Fibroblast of mammary gland (primary cell): ENCODE measurements at regions not wholly inside any gene's neighbourhood (a gene's known extent, or its start where the extent isn't known, plus 50 kb on each side); places are given as distances from the start of the nearest gene placed in this dataset.
"Not testable (repeated sequence)": the region's sequence is repeated elsewhere in the genome, so short reads cannot be mapped to it uniquely, and the experiment has no call there.

Experiments
- DNase-seq: peaks from one replicate; pipeline ENCODE4 v3.0.0-alpha.2; 2010; ENCODE audit warnings: low read depth
- H3K4me3 ChIP-seq: 2 replicates; pipeline ENCODE4 v1.5.1; 2011; ENCODE audit warnings: low read depth, mild to moderate bottlenecking, low read length, moderate library complexity; ENCODE audit not compliant: control insufficient read depth
- TF ChIP-seq, protein P1 (sequence below): conservative IDR thresholded peaks from 2 replicates; pipeline ENCODE4 v1.5.1; 2011; ENCODE audit warnings: low read depth, low read length, inconsistent platforms; ENCODE audit not compliant: control insufficient read depth, insufficient read depth

DNA sequence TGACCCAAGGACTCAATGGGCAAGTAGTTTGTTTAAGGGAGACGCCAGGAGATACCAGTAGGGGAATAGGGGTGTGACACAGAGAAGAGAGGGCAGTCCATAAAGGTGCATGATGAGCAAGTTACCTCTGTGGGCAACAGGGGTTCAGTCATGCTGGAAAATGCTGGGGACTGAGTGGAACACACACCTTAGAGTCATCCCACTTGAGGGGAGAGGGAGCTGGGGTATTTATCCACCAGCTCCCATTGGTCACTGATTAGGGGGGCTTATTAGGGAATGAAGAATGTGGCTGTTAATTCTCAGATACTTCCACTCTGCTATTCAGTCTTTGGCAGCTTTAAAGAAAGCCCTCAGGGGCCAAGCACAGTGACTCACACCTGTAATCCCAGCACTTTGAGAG, 67.5 kb upstream of the MRI1 start:
- TF ChIP-seq, protein P1, sequence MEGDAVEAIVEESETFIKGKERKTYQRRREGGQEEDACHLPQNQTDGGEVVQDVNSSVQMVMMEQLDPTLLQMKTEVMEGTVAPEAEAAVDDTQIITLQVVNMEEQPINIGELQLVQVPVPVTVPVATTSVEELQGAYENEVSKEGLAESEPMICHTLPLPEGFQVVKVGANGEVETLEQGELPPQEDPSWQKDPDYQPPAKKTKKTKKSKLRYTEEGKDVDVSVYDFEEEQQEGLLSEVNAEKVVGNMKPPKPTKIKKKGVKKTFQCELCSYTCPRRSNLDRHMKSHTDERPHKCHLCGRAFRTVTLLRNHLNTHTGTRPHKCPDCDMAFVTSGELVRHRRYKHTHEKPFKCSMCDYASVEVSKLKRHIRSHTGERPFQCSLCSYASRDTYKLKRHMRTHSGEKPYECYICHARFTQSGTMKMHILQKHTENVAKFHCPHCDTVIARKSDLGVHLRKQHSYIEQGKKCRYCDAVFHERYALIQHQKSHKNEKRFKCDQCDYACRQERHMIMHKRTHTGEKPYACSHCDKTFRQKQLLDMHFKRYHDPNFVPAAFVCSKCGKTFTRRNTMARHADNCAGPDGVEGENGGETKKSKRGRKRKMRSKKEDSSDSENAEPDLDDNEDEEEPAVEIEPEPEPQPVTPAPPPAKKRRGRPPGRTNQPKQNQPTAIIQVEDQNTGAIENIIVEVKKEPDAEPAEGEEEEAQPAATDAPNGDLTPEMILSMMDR = no peak
- no peak overlapping the region for H3K4me3 ChIP-seq
- no peak for DNase-seq

DNA sequence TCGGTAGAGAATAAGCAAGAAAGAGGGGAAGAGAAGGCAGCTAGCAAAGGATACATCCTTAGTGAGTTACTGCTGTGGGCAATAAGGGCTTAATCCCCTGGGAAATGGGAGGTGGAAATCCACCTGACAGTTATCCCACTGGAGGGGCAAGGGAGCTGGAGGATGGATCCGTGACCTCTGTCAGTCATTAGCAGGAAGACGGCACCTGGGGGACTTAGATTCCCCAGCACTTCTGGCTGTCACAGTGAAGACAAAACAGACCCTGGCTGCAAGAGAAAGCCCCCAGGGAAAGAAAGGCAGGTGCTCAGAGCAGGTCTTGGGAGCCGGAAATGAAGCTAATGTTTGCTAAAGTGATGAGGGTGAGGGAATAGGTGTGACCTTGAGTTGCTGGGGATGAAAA, 70.4 kb upstream of the MRI1 start:
- TF ChIP-seq, protein P1 = no peak
- no peak for DNase-seq
- H3K4me3 ChIP-seq = no peak overlapping the region

DNA sequence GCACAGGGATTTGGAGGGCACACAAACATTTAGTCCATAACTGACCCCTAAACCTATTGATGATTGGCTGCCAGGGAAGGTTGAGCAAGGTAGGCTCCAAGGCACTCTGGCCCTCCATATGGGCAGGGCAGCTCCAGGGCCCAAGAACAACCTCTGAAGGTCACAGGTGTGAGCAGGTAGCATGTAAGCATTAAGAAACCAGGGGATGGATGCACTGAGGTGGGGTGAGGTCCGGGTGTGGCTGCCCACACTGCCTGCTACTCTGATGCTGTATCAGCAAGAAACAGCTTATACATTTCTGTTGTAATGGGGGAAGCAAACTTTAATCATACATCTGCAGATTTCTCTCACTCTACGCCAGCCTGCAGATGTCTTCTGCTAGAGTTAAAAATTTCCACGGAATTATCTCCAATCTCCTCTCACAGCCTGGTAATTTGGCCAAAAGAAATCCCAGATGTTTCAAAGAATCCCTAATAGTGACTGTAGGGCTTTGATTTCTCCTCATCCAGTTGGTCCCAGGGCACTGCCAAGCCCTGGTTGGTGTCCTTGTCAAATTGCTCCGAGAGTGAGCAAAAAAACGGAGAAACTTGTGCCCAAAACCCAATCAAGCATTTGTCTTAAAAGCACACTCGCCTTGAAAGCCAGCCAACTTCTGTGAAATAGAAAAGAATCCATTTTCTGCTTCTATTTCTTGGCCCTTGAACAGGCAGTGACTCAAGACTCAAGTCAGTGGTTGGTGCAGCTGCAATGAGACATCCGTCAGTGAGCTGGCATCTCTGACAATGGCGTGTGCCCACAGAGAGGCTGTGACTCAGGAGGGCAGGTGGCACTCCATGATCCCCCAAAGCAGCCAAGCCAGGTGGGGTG, 72.5 kb upstream of the MRI1 start:
- DNase-seq = peak; percentile 77
- TF ChIP-seq, protein P1 = no peak
- no peak overlapping the region for H3K4me3 ChIP-seq

GRCh38 chr19:13689085-13689484, 75.2 kb upstream of the MRI1 start:
- TF ChIP-seq, protein P1 = no peak
- DNase-seq = peak; percentile 40
- H3K4me3 ChIP-seq = no peak overlapping the region

DNA sequence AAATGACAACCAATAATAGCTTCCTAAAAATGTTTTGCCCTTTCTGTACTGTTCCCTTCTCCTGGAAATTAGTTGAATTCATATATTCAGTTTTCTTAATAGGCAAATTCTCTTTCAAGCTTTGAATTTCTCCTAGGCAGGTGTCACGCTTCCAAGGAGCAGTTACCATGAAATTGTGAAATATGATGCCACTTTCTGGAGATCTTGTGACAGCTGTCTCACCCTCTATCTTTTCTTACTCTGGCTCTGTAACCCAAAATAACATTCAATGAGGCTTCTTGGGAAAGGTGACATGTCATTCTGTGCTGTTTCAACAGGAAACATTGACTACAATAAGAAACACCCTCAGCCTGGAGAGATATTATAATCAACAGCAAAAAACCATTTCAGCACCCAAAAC, 80.3 kb upstream of the MRI1 start:
- TF ChIP-seq, protein P1 = no peak
- no peak overlapping the region for H3K4me3 ChIP-seq
- no peak for DNase-seq

DNA sequence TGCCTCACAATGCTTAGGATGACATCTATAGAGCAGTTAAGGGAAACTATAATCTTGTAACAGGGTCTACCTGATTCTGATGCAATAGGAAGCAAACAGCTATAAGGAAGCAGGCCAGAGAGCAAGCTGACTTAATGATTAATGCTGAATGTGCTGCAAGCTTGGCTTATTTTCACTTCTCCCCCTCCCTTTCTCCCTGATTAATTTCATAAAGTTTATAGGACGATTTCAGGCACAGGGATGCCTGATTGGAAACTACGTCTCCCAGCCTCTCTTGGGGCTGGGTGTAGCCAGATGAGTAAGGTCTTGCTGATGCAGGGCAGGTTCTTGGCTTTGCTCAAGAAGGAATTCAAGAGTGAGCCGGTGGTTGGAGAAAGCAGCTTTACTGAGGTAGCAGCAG, 82.8 kb upstream of the MRI1 start:
- TF ChIP-seq, protein P1 = no peak
- H3K4me3 ChIP-seq = no peak overlapping the region
- peak; percentile 65 for DNase-seq

- DNase-seq, H3K4me3 ChIP-seq: not testable (repeated sequence)
Measured at GRCh38 chr19:13680708-13681360, 83.5 kb upstream of the MRI1 start.

DNA sequence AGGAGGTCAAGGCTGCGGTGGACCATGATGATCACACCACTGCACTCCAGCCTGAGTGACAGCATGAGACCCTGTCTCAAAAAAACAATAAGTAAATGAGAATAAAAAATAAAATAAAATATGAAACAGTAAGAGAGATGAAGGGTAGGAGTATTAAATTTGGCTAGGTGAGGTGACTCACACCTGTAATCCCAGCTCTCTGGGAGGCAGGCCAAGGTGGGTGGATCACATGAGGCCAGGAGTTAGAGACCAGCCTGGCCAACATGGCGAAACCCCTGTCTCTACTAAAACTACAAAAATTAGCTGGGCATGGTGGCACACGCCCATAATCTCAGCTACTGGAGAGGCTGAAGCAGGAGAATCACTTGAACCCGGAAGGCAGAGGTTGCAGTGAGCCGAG, 87.4 kb upstream of the MRI1 start:
- not testable (repeated sequence) for DNase-seq

DNA sequence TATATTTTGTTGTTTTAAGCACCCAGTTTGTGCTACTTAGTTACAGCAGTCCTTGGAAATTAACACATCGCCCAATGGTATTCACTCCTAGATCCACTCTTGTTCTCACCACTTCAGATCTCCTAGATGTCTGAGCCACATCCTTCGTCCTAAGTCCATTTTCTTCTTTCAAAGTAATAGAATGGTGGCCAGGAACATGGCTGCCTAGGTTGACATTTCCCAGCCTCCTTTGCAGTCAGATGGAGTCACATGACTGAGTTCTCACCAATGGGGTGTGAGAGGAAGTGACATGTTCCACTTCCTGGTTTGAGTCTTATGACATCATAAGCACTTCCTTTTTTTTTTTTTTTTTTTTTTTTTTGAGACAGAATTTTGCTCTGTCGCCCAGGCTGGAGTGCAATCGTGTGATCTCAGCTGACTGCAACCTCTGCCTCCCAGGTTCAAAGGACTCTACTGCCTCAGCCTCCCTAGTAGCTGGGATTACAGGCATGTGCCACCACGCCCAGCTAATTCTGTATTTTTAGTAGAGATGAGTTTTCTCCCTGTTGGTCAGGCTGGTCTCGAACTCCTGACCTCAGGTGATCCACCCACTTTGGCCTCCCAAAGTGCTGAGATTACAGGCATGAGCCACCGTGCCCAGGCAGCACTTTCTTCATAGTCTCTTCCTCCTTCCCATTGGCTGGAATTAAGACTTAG, 91.7 kb upstream of the MRI1 start:
- peak; percentile 43 for DNase-seq
- not testable (repeated sequence) for H3K4me3 ChIP-seq

More for the DNA sequence above, 87.4 kb upstream of the MRI1 start:
- not testable (repeated sequence) for H3K4me3 ChIP-seq
